Skeletal muscle tissue (tissue), 3 donors: ENCODE measurements at regions not wholly inside any gene's neighbourhood (a gene's known extent, or its start where the extent isn't known, plus 50 kb on each side); places are given as distances from the start of the nearest gene placed in this dataset.
"Not testable (repeated sequence)": the region's sequence is repeated elsewhere in the genome, so short reads cannot be mapped to it uniquely, and the experiment has no call there.

Experiments used
- H3K27ac ChIP-seq: one replicate; pipeline ENCODE4 v1.7.0; 2013; ENCODE audit warnings: mild to moderate bottlenecking, low read depth, low read length, inconsistent platforms
- H3K27me3 ChIP-seq, 3 donors: one replicate each; pipeline ENCODE4 v1.7.0; 2013; ENCODE audit warnings: low read length in 3 of 3; ENCODE audit not compliant: control insufficient read depth in 3 of 3, insufficient read depth in 3 of 3
- H3K36me3 ChIP-seq, 3 donors: one replicate each; pipeline ENCODE4 v1.7.0; 2013; ENCODE audit warnings: low read length in 3 of 3; ENCODE audit not compliant: control insufficient read depth in 3 of 3, insufficient read depth in 3 of 3
- H3K4me1 ChIP-seq, 3 donors: one replicate each; pipeline ENCODE4 v1.7.0; 2013; ENCODE audit warnings: low read length in 3 of 3, mild to moderate bottlenecking in 3 of 3; ENCODE audit not compliant: control insufficient read depth in 3 of 3, insufficient read depth in 3 of 3
- H3K4me3 ChIP-seq, 3 donors: one replicate each; pipeline ENCODE4 v1.7.0; 2013; ENCODE audit warnings: low read length in 3 of 3
- H3K9ac ChIP-seq, 3 donors: one replicate each; pipeline ENCODE4 v1.7.0; 2013; ENCODE audit warnings: low read length in 3 of 3, mild to moderate bottlenecking in 3 of 3, moderate library complexity in 2 of 3, low read depth in 1 of 3
- H3K9me3 ChIP-seq, 3 donors: one replicate each; pipeline ENCODE4 v1.7.0; 2013; ENCODE audit warnings: low read length in 3 of 3; ENCODE audit not compliant: control insufficient read depth in 3 of 3
- donor health status: Osteomylitis.

DNA sequence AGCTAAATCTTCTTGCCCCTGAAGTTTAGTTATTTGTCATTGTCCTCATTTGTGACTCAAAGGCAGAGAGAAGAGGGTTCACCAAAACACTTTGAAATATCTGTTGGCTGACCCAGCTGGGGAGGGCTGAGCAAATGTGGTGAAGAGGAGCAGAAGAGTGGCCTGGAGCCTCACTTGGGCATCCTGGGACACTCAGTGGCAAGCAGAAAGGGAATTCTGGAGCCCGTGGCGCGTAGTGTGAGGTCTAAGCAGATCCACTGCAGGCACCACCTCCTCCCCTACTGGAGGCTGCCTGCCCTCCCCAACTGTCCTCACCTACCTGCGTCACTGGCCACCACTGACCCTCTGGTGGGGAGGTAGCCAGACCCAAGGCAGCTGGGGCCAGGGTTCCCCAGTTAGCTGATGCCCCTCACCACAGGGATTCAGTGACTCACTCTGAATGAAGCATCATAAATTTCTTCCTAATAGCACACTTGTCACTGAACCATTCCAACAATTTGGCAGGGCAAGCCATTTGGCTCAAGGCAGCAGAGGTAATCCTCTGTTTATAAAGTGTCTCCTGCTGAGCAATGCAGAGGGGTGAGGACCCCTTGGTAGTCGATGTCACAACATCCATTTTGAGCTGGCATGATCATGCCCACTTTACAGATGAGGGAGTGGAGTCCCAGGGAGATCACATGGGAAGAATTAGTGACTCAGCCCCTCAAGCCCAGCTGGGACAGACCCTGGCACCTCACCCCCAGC is 80.3 kb downstream of the NENF start:
- H3K9me3 ChIP-seq, result no peaks in the 10 kb centered on the region
- no peak overlapping the region for H3K9ac ChIP-seq
- no peaks in the 10 kb centered on the region for H3K36me3 ChIP-seq
- peaks cover 20 to 37% (median 36%) of the 10 kb centered on the region in 3 donors for H3K27me3 ChIP-seq
- H3K4me1 ChIP-seq, result peaks cover 5 to 13% (median 9%) of the 10 kb centered on the region in 3 donors
- H3K4me3 ChIP-seq, result no peak overlapping the region
- no peak overlapping the region for H3K27ac ChIP-seq

DNA sequence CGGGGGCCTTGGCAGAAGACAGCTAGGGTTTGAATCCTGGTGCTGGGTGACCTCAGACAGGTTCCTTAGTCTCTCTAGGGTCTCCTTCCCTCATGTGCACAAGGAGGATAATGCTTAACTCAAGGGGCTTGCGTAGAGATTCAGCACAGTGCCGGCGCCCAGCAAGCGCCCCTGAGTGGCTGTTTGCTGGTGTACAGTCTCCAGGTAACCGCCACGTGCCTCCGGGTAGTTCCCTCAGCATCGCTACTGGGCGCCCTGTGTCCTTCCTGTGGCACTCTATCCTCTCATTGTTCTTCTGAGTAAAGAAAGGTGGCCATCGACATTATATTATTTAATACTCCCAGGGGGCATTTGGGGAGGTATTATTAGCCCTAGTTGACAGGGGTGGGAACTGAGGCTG is 80.9 kb downstream of the NENF start:
- no peak overlapping the region for H3K4me3 ChIP-seq
- no peak overlapping the region for H3K9ac ChIP-seq
- H3K27ac ChIP-seq, result no peak overlapping the region
- no peaks in the 10 kb centered on the region for H3K9me3 ChIP-seq
- no peaks in the 10 kb centered on the region for H3K36me3 ChIP-seq
- H3K4me1 ChIP-seq, result peaks cover 5 to 14% (median 9%) of the 10 kb centered on the region in 3 donors
- H3K27me3 ChIP-seq, result peaks cover 22 to 37% (median 36%) of the 10 kb centered on the region in 3 donors

DNA sequence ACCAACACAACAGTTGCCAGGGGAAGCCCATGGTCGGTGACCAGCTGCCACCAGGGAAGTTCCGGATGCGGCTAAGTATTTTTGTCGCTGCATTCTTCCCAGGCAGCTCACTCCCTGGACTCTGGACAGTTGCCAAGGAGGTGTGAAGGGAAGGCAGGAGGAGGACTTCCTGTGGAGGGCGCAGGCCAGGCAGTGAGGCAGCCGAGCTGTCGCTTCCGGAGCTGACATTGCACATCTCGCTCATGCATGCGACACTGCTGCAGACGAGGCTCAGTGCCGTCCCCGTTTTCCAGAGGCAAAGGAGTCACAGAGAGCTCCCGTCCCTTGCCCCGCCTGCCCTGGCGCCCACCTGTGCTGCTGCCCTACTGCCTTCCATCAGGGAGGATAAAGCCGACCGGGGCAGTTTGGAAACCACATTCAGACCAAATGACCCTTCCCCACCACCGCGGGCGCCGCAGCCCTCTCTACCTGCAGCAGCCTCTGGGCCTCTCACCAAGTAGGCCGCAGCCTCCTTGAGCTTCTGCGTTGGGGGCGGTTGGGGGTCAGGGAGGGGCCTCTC is 81.4 kb downstream of the NENF start:
- Histone ChIP-seq H3K4me3 (peak overlapping the region in 2 of 3 donors; percentile 31 to 35), H3K4me1 (peaks cover 5 to 14% (median 9%) of the 10 kb centered on the region in 3 donors), H3K9me3 (no peaks in the 10 kb centered on the region), H3K36me3 (no peaks in the 10 kb centered on the region), H3K27me3 (peaks cover 22 to 37% (median 36%) of the 10 kb centered on the region in 3 donors), H3K27ac (no peak overlapping the region), H3K9ac (no peak overlapping the region)

DNA sequence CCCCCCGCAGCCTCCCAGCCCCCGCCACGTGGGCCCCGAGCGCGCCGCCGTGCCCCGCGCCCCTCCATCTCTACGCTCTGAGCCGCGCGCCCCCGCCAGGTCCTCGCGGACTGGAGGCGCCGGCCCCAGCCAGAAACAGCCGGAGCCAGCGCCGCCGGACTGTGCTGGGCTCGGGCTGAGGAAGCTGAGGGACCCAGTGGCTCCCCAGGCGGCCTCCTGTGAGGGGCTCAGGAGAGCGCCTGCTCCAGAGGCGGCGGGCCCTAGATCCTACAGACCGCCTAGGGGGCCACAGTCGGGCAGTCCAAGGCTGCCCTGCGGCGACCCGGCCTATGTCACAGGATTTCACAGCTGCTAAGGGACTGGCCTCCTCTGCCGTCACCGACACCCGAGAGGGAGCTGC is 82.1 kb downstream of the NENF start:
- Histone ChIP-seq H3K27me3 (peaks cover 22 to 37% (median 36%) of the 10 kb centered on the region in 3 donors), H3K4me3 (no peak overlapping the region), H3K9ac (no peak overlapping the region), H3K9me3 (no peaks in the 10 kb centered on the region), H3K27ac (no peak overlapping the region), H3K36me3 (no peaks in the 10 kb centered on the region), H3K4me1 (peaks cover 5 to 14% (median 9%) of the 10 kb centered on the region in 3 donors)

DNA sequence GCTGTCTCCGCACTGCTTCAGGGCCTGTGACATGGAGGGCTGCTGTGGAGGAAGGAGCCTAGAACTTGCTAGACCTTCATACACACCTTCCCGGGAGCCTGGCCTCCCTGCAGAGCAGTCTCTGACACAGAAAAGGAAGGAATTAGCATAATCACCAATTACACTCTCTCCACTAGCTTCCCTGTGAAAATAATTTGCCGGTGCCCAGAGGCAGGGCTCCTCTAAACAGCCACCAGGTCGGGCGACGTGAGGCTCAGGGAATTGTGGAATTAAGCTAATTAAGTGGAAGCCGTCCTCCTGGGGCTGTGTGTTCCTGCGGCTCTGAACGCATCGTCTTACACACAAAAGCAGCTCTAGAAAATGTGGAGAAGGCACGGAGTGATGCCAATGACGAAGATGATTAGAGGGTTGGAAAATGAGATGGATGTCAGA is 82.6 kb downstream of the NENF start:
- Histone ChIP-seq H3K27me3 (peaks cover 22 to 37% (median 36%) of the 10 kb centered on the region in 3 donors), H3K4me3 (no peak overlapping the region), H3K4me1 (peaks cover 5 to 14% (median 9%) of the 10 kb centered on the region in 3 donors), H3K36me3 (no peaks in the 10 kb centered on the region), H3K27ac (no peak overlapping the region), H3K9me3 (no peaks in the 10 kb centered on the region), H3K9ac (no peak overlapping the region)

DNA sequence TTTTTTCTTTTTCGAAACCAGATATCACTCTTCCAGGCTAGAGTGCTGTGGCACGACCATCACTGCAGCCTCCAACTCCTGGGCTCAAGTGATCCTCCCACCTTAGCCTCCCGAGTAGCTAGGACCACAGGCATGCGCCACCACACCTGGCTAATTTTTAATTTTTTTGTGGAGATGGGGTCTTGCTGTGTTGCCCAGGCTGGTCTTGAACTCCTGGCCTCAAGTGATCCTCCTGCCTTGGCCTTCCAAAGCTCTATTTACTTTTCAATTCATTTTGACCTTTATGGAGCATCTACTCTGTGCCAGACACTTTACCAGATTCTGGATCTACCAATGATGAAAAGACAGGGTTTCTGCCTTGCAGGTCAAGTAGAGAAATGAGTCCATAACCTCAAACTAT is 83.3 kb downstream of the NENF start:
- peaks cover 5 to 14% (median 9%) of the 10 kb centered on the region in 3 donors for H3K4me1 ChIP-seq
- H3K9me3 ChIP-seq, H3K4me3 ChIP-seq, H3K36me3 ChIP-seq, H3K27ac ChIP-seq, H3K9ac ChIP-seq: not testable (repeated sequence)
- peaks cover 22 to 37% (median 36%) of the 10 kb centered on the region in 3 donors for H3K27me3 ChIP-seq

DNA sequence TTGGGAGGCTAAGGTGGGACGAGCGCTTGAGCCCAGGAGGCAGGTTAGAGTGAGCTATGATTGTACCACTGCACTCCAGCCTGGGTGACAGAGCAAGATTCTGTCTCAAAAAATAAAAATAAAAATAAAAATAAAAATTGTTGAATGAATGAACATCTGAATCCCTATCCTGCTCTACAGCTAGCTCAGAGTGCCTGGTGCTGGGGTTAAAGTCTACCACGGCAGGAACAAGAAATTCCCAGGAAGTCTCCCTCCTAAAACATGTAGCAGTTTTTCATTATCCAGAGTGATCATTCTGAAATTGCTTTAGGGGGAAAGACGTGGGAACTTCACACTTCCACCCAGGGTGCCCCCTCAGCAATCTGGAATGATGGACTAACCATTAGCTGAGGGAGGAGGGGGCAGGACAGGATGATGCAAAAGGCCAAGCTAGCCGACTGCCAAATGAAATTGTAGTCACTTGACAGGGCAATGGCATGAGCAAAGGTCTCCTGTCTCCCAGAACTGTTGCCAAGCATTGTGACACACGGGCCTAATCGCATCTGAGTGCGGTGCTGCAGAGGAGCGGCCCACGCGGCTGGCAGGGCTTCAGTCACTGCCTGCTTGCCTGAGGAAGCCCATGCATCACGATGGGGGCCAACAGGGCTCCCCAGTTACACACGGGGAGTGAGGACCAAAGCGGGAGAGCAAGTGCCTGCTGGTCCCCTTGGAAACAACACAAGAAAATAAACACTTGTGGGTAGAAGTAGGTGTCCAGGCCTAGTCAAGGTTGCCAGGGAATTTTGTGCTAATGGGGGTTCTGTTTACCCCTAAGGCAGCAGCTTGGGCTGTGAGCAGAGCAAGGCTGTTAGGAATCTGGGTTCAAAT is 85.7 kb downstream of the NENF start:
- H3K36me3 ChIP-seq, result no peaks in the 10 kb centered on the region
- peaks cover 5 to 12% (median 9%) of the 10 kb centered on the region in 3 donors for H3K4me1 ChIP-seq
- H3K9ac ChIP-seq, result no peak overlapping the region
- no peak overlapping the region for H3K4me3 ChIP-seq
- H3K27ac ChIP-seq, result no peak overlapping the region
- H3K9me3 ChIP-seq, result no peaks in the 10 kb centered on the region
- H3K27me3 ChIP-seq, result peaks cover 16 to 19% (median 16%) of the 10 kb centered on the region in 3 donors

DNA sequence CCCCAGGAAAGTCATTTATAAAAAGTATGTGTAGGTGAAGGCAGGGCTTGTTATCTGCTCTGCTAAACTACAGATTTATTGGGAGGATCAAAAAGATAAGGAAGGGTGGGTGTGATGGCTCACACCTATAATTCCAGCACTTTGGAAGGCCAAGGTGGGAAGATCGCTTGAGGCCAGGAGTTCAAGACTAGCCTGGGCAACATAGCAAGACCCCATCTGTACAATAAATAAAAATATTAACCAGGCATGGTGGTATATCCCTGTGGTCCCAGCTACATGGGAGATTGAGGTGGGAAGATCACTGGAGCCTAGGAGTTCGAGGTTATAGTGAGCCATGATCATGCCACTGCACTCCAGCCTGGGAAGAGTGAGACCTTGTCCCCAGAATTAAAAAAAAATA is 86.4 kb downstream of the NENF start:
- no peak overlapping the region for H3K9ac ChIP-seq
- no peak overlapping the region for H3K27ac ChIP-seq

DNA sequence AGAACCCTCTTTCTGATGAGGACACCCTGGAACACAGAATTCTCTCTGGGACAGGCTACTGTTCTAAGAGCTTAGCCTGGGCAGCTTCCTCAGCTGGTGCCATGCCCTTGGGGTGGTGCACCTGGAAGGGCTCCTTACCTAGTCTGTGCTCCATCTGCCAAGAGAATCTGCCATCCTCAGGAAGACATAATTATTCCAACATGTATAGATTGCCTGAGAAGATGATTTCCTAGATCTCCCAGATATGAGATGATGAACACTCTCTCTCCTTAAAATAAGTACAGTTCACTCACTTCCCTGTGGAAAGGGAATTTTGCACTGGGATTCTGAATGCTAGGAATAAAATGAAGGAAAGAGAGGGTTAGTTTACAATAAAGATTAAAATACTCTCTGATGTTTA is 87.6 kb downstream of the NENF start:
- Histone ChIP-seq H3K27me3 (peaks cover 7 to 10% (median 9%) of the 10 kb centered on the region in 3 donors), H3K9me3 (no peaks in the 10 kb centered on the region), H3K4me3 (no peak overlapping the region), H3K36me3 (no peaks in the 10 kb centered on the region), H3K27ac (no peak overlapping the region), H3K4me1 (peaks cover 0 to 2% (median 0%) of the 10 kb centered on the region in 3 donors), H3K9ac (no peak overlapping the region)

More for the DNA sequence above, 86.4 kb downstream of the NENF start:
- no peak overlapping the region for H3K4me3 ChIP-seq
- H3K9me3 ChIP-seq, result no peaks in the 10 kb centered on the region
- H3K36me3 ChIP-seq, result no peaks in the 10 kb centered on the region
- H3K4me1 ChIP-seq, result peaks cover 3 to 5% (median 4%) of the 10 kb centered on the region in 3 donors
- H3K27me3 ChIP-seq, result peaks cover 11 to 13% (median 12%) of the 10 kb centered on the region in 3 donors
